PFSK-1 (cell line): ENCODE measurements at regions not wholly inside any gene's neighbourhood (a gene's known extent, or its start where the extent isn't known, plus 50 kb on each side); places are given as distances from the start of the nearest gene placed in this dataset.

Source experiments
- FOXP2 ChIP-seq: optimal IDR thresholded peaks from 2 replicates; pipeline ENCODE3; 2011; ENCODE audit warnings: borderline replicate concordance, control low read depth, inconsistent platforms; ENCODE audit not compliant: insufficient read depth; ENCODE audit errors: extremely low read length, extremely low read depth
- POLR2AphosphoS5 ChIP-seq: IDR thresholded peaks from 2 replicates; pipeline ENCODE4 v1.6.1; 2012; ENCODE audit warnings: low read depth, mild to moderate bottlenecking, control low read depth, low read length, moderate library complexity
- SIN3A ChIP-seq: IDR thresholded peaks from 2 replicates; pipeline ENCODE4 v1.6.1; 2012; ENCODE audit warnings: mild to moderate bottlenecking, low read length, moderate library complexity, borderline replicate concordance; ENCODE audit not compliant: insufficient read depth
- TAF1 ChIP-seq: IDR thresholded peaks from 2 replicates; pipeline ENCODE4 v1.6.1; 2012; ENCODE audit warnings: low read length, control low read depth, borderline replicate concordance; ENCODE audit not compliant: insufficient read depth
- TF ChIP-seq, protein P1 (sequence below), 2 experiments: IDR thresholded peaks; 2 replicates each; pipeline versions ENCODE4 v1.6.1 to v1.8.0; 2011 to 2012; ENCODE audit warnings: low read depth in 2 of 2, low read length in 2 of 2, control low read depth in 1 of 2, inconsistent platforms in 1 of 2, mild to moderate bottlenecking in 1 of 2, moderate library complexity in 1 of 2; ENCODE audit not compliant: insufficient read depth in 1 of 2

DNA sequence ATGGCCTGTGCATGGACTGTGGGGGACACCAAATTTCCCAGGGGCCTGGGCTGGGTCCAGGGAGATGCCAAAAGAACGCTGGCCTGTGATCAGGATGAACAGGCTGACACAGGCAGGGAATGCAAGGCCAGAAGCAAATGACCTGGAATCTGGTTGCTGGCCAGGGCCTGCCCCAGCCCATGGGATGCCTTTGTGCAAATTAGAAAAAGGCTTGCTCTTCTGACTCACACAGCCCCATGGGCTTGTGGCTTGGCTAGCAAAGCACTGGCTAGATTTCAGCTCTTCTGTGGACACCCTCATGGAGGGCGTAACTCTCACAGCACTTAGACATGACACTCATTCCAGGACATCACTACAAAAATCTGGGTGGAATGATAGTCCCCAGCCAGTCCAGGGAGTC is 356.0 kb downstream of the SHQ1 start:
- TF ChIP-seq, protein P1, sequence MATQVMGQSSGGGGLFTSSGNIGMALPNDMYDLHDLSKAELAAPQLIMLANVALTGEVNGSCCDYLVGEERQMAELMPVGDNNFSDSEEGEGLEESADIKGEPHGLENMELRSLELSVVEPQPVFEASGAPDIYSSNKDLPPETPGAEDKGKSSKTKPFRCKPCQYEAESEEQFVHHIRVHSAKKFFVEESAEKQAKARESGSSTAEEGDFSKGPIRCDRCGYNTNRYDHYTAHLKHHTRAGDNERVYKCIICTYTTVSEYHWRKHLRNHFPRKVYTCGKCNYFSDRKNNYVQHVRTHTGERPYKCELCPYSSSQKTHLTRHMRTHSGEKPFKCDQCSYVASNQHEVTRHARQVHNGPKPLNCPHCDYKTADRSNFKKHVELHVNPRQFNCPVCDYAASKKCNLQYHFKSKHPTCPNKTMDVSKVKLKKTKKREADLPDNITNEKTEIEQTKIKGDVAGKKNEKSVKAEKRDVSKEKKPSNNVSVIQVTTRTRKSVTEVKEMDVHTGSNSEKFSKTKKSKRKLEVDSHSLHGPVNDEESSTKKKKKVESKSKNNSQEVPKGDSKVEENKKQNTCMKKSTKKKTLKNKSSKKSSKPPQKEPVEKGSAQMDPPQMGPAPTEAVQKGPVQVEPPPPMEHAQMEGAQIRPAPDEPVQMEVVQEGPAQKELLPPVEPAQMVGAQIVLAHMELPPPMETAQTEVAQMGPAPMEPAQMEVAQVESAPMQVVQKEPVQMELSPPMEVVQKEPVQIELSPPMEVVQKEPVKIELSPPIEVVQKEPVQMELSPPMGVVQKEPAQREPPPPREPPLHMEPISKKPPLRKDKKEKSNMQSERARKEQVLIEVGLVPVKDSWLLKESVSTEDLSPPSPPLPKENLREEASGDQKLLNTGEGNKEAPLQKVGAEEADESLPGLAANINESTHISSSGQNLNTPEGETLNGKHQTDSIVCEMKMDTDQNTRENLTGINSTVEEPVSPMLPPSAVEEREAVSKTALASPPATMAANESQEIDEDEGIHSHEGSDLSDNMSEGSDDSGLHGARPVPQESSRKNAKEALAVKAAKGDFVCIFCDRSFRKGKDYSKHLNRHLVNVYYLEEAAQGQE (IDR thresholded peaks at IDR 0.05; ENCODE audit: insufficient read depth in 1 of 2, low read depth in 2 of 2, low read length in 2 of 2) = no peak
- TF ChIP-seq TAF1 (no peak), FOXP2 (no peak)

DNA sequence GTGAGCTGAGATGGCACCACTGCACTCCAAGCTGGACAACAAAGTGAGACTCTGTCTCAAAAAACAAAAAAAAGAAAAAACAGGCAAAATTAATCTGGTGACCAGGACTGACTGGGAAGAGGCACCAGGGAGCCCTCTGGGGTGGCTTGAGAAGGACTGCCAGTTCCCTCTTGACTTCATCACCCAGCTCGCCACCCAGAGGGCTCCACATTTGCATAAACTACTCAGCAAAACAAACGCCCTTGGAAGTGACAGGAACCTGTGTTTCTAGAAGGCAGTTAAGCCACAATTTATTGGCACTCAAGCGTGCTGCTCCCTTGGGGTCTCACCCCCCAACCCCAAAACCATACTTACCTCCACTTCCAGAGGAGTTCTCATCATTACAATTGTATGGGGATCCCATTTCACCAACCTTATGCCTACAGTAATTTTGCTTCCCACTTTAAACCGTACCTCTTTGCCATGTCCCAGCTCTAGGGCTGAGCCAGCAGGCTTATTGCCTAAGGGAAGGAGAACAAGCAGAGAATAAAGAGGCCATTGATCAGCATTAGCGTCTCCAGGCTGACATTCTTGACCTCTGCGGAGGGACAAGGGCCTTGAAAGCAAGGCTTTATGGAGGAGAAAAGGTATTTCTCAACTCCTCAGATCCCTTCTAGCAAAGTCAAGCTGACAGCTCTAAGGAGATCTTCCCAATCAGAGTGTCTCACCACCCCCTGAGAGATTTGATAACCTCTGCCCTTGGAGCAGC is 357.4 kb downstream of the SHQ1 start:
- TF ChIP-seq, protein P1 (IDR thresholded peaks at IDR 0.05; ENCODE audit: insufficient read depth in 1 of 2, low read depth in 2 of 2, low read length in 2 of 2) = no peak
- TF ChIP-seq TAF1 = no peak

DNA sequence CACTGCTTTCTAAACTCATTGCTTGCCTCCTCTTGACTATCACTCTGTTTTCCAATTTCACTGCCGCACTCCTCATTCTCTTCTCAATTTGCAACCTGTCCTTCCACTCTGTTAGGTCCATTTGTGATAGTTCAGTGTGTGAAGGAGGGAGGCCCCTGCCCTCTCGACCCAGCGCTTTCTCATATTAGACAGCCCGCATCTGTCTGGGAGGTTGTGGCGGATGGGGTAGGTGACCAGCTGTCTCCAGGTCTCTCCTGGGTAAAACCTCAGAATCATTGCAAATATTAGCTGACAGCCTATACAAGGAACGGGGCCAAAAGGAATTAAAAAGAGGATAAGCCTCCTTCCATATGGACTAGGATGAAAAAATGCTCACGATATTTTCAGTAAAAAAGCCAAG is 358.3 kb downstream of the SHQ1 start:
- no peak for TF ChIP-seq POLR2AphosphoS5
- TF ChIP-seq, protein P1 (IDR thresholded peaks at IDR 0.05; ENCODE audit: insufficient read depth in 1 of 2, low read depth in 2 of 2, low read length in 2 of 2) = no peak
- no peak for TF ChIP-seq FOXP2
- TF ChIP-seq SIN3A = no peak
- no peak for TF ChIP-seq TAF1

DNA sequence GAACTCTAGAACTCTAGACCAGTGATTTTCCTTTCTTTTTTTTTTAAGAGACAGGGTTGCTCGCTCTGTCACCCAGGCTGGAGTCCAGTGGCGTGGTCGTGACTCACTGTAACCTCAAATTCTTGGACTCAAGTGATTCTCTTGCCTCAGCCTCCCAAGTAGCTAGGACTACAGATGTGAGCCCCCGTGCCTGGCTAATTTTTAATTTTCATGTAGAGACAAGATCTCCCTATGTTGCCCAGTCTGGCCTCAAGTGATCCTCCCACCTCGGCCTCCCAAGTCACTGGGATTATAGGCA is 359.6 kb downstream of the SHQ1 start:
- TF ChIP-seq, protein P1 (IDR thresholded peaks at IDR 0.05; ENCODE audit: insufficient read depth in 1 of 2, low read depth in 2 of 2, low read length in 2 of 2) = no peak
- TF ChIP-seq SIN3A (no peak), POLR2AphosphoS5 (no peak), FOXP2 (no peak), TAF1 (no peak)
